GM12865 (cell line): ENCODE measurements at regions not wholly inside any gene's neighbourhood (a gene's known extent, or its start where the extent isn't known, plus 50 kb on each side); places are given as distances from the start of the nearest gene placed in this dataset.
"Not testable (repeated sequence)": the region's sequence is repeated elsewhere in the genome, so short reads cannot be mapped to it uniquely, and the experiment has no call there.

Experiments used
- DNase-seq: peaks from one replicate; pipeline ENCODE4 v3.0.0; 2010; ENCODE audit warnings: low read depth
- H3K4me3 ChIP-seq: 2 replicates; pipeline ENCODE4 v1.5.1; 2011; ENCODE audit warnings: mild to moderate bottlenecking, low read depth, low read length, control low read depth
- CTCF ChIP-seq: IDR thresholded peaks from 2 replicates; pipeline ENCODE4 v1.5.1; 2011; ENCODE audit warnings: low read length, control low read depth, low read depth, inconsistent platforms; ENCODE audit not compliant: insufficient read depth; ENCODE audit errors: missing control alignments

DNA sequence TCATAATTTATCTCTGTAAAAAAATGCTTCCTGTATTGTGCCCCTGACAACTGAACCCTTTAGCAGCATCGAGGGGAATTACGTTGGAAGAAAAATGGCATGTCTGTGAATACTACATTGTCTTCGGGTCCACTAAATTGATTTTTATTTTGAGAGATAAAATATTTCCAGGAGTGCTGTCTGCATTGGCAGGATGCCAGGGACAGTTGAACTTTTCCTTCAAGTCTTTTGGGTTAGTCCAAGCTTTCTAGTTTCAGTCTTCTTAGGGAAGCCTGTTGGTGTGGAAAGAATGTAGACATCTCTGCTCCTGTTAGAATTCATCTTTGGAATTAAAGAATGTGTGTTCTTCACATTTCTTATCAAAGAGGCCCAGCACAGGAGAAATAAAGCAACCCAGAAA lies 557.9 kb downstream of the TMEM114 start:
- no peak for DNase-seq
- H3K4me3 ChIP-seq: no peak overlapping the region
- TF ChIP-seq CTCF: no peak

- not testable (repeated sequence) for H3K4me3 ChIP-seq
Measured at GRCh38 chr16:8030004-8030403, 560.3 kb downstream of the TMEM114 start.

GRCh38 chr16:8026450-8026849 lies 563.9 kb downstream of the TMEM114 start:
- TF ChIP-seq CTCF: no peak
- DNase-seq: peak; percentile 1
- no peak overlapping the region for H3K4me3 ChIP-seq

More at GRCh38 chr16:8030004-8030403, 560.3 kb downstream of the TMEM114 start:
- not testable (repeated sequence) for DNase-seq

GRCh38 chr16:8023326-8023725 lies 567.0 kb downstream of the TMEM114 start:
- no peak for TF ChIP-seq CTCF

DNA sequence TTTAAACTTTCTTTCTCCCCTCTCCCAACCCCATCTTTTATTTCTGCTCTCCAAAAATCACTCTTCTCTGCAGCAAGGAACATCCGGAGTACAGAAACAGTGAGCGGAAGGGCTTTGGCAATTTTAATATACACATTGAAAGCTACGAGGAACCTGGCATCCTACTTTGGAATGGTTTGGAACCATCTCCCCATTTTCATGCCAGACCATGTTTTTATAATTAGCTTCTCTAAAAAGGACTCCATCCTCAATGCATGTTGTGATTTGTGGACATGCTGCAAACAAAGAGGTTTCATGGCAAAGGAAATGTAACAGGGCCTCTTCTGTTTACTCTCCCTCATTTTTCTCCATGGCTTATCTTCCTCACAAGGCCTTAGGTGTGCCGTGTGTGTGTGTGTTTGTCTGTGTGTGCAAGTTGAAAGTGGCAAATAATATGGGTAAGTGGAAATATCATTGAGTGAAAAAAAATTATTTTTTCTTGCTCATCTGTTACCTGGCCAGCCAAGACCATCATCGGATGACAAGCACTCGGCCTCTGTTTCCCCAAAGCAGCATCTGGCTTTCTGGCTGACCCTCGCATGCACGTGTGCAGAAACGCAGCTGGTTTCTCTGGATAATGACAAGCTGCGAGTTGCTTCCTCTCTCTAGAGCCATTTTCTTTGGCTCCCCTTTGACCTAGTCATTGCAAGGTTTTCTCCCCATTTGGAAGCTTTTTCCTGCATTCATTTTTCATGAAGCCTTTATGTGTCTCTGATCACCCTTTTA lies 585.0 kb downstream of the TMEM114 start:
- no peak for DNase-seq
- TF ChIP-seq CTCF: no peak
- no peak overlapping the region for H3K4me3 ChIP-seq

More at GRCh38 chr16:8023326-8023725, 567.0 kb downstream of the TMEM114 start:
- DNase-seq: no peak
- H3K4me3 ChIP-seq: no peak overlapping the region

GRCh38 chr16:7998789-7999453 lies 591.4 kb downstream of the TMEM114 start:
- TF ChIP-seq CTCF: no peak
- no peak for DNase-seq

DNA sequence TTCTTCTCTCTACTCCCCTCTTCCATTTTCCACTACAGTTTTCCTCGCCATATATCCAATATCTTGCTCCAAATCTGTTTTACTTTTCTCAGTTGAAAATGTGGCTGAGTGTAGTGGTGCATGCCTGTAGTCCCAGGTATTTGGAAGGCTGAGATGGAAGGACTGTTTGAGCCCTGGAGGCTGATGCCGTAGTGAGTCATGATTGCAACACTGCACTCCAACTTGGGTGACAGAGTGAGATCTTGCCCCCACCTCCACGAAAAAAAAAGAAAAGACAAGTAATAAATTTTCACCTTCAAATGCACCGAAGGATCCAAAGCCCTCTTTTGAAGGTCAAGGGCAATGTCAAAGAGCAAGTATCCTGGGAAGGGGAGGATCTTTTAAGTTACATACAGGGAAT lies 592.3 kb downstream of the TMEM114 start:
- no peak for TF ChIP-seq CTCF
- no peak overlapping the region for H3K4me3 ChIP-seq
- DNase-seq: no peak

More at GRCh38 chr16:7998789-7999453, 591.4 kb downstream of the TMEM114 start:
- no peak overlapping the region for H3K4me3 ChIP-seq
